ENCODE measurements at regions not wholly inside any gene's neighbourhood (a gene's known extent, or its start where the extent isn't known, plus 50 kb on each side); places are given as distances from the start of the nearest gene placed in this dataset.

- TF ChIP-seq HDGF (IDR thresholded peaks at IDR 0.05; ENCODE audit: borderline replicate concordance), result no peak
- TF ChIP-seq ARNT (IDR thresholded peaks at IDR 0.05), result no peak
- no peak for TF ChIP-seq SUZ12 (IDR thresholded peaks at IDR 0.05)
- no peak for TF ChIP-seq LEF1 (IDR thresholded peaks at IDR 0.05; ENCODE audit: borderline replicate concordance)
- no peak for TF ChIP-seq SP1 (IDR thresholded peaks at IDR 0.05)
- no peak for TF ChIP-seq FOXK2 (IDR thresholded peaks at IDR 0.05)
Measured at GRCh38 chr4:123186731-123187130, 209.9 kb upstream of the SPRY1 start.

Measured in HEK293T (cell line).